Muscle of leg (tissue), 3 donors: ENCODE measurements at regions not wholly inside any gene's neighbourhood (a gene's known extent, or its start where the extent isn't known, plus 50 kb on each side); places are given as distances from the start of the nearest gene placed in this dataset.
"Not testable (repeated sequence)": the region's sequence is repeated elsewhere in the genome, so short reads cannot be mapped to it uniquely, and the experiment has no call there.

Source experiments
- DNase-seq: peaks from one replicate; pipeline ENCODE4 v3.0.0; 2013
- H3K27ac ChIP-seq: one replicate; pipeline ENCODE4 v1.5.1; 2013; ENCODE audit warnings: mild to moderate bottlenecking, low read length, control low read depth
- H3K27me3 ChIP-seq: one replicate; pipeline ENCODE4 v1.6.1; 2013; ENCODE audit warnings: low read length; ENCODE audit not compliant: control insufficient read depth, insufficient read depth
- H3K36me3 ChIP-seq: one replicate; pipeline ENCODE4 v1.6.1; 2013; ENCODE audit warnings: low read length; ENCODE audit not compliant: control insufficient read depth, insufficient read depth
- H3K4me1 ChIP-seq: one replicate; pipeline ENCODE4 v1.6.1; 2013; ENCODE audit warnings: low read length; ENCODE audit not compliant: control insufficient read depth, insufficient read depth
- H3K4me3 ChIP-seq: one replicate; pipeline ENCODE4 v1.5.1; 2013; ENCODE audit warnings: low read length, control low read depth
- H3K9me3 ChIP-seq: replicated peaks from 2 replicates; pipeline ENCODE4 v1.6.1; 2013; ENCODE audit warnings: low read depth, low read length; ENCODE audit not compliant: control insufficient read depth
- WGBS: methylation state at CpG from one replicate; pipeline ENCODE4 v1.1.5; 2013; ENCODE audit warnings: missing lambda C conversion rate; ENCODE audit not compliant: insufficient coverage; 5-methylcytosine and 5-hydroxymethylcytosine counted together

DNA sequence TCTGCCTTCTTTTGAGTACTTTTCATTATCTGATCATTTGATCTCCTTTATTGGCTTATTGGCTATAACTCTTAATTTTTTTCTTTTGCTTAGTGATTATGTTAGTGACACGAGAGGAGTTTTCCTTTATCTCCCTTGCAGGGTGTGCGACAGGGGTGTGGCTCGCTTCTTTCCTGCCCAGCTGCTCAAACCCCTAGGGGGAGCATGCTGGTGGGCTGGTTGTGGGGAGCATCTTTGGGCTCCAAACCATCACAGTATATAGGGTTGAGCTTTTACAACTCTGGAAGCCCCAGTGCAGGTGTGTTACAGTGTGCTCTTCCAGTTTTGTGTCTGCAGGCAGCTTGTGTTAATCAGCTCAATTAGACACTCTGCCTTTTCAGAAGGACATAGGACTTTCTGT lies 357.0 kb upstream of the TMEFF2 start:
- H3K4me3 ChIP-seq, result no peak overlapping the region
- no peaks in the 10 kb centered on the region for H3K4me1 ChIP-seq
- no peaks in the 10 kb centered on the region for H3K36me3 ChIP-seq
- H3K9me3 ChIP-seq, result no peaks in the 10 kb centered on the region
- no peaks in the 10 kb centered on the region for H3K27me3 ChIP-seq
- no peak for DNase-seq
- WGBS, result no CpG with 5 or more reads among the region's 3 CpGs
- no peak overlapping the region for H3K27ac ChIP-seq

DNA sequence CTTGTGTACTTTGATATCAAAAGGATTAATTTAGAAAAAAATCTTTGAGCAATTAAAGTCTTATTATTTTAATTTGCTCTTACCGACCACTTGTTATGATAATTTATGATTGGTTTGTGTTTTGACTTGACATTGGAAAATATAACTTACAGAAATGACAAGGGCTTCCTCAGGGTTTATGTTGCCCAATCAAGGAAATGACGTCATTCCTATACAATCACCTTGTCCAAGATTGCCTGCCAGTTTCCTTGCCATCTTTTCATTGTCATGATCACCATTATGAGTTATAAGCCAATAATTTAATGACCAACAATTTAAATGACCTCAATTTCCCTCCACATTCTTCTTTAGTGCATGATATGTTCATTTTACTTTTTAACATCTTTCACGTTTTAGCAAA lies 351.8 kb upstream of the TMEFF2 start:
- H3K9me3 ChIP-seq, result no peaks in the 10 kb centered on the region
- DNase-seq, result no peak
- H3K36me3 ChIP-seq, result no peaks in the 10 kb centered on the region
- H3K27ac ChIP-seq, result no peak overlapping the region
- WGBS, result no CpG with 5 or more reads among the region's 3 CpGs
- H3K4me1 ChIP-seq, result no peaks in the 10 kb centered on the region
- H3K27me3 ChIP-seq, result no peaks in the 10 kb centered on the region
- H3K4me3 ChIP-seq, result no peak overlapping the region

DNA sequence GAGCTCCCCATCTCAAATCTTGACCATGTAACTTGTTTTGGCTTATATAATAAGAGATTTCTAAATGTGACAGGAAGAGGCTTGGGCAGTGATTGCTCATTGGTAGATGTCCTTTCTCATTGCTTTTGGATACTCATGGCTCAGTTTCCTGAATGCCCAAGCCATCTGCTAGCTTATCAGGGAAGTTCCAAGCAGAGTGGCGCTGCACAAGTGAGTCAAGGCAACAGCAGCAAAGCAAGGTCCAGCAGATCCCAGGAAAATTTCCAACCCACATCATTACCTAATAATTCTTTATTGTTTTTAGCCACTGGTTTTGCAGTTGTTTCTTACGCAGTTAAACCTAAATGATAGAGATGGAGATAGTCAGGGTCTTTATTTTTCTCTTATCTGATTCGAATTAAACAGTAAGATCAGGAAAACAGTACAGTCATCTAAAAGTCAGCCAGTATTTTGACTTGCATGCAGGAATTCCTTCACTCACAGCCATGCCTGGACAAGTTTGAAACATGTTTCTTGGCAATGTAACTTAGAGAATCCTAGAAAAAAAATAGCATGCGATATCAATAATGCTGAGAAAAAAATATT lies 349.7 kb upstream of the TMEFF2 start:
- no peak overlapping the region for H3K4me3 ChIP-seq
- no peaks in the 10 kb centered on the region for H3K9me3 ChIP-seq
- H3K27ac ChIP-seq, result no peak overlapping the region
- H3K27me3 ChIP-seq, result no peaks in the 10 kb centered on the region
- no peaks in the 10 kb centered on the region for H3K36me3 ChIP-seq
- WGBS, result no CpG with 5 or more reads among the region's 4 CpGs
- no peaks in the 10 kb centered on the region for H3K4me1 ChIP-seq
- peak; percentile 8 for DNase-seq

DNA sequence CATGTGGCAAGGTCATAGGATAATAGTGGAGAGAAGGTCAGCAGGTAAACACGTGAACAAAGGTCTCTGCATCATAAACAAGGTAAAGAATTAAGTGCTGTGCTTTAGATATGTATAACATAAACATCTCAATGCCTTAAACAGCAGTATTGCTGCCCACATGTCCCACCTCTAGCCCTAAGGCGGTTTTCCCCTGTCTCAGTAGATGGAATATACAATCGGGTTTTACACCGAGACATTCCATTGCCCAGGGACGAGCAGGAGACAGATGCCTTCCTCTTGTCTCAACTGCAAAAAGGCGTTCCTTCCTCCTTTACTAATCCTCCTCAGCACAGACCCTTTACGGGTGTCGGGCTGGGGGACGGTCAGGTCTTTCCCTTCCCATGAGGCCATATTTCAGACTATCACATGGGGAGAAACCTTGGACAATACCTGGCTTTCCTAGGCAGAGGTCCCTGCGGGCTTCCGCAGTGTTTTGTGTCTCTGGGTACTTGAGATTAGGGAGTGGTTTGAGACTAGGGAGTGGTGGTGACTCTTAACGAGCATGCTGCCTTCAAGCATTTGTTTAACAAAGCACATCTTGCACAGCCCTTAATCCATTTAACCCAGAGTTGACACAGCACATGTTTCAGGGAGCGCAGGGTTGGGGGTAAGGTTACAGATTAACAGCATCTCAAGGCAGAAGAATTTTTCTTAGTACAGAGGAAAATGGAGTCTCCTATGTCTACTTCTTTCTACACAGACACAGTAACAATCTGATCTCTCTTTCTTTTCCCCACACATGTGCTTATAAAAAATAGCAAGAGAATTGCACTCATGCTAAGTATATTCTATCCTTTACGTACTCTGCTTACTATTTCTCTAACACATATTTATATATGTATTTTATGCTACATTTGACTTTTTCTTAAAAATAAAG lies 347.7 kb upstream of the TMEFF2 start:
- not testable (repeated sequence) for DNase-seq, H3K9me3 ChIP-seq, H3K27ac ChIP-seq, H3K4me1 ChIP-seq, H3K27me3 ChIP-seq, H3K36me3 ChIP-seq, H3K4me3 ChIP-seq
- WGBS, result no CpG with 5 or more reads among the region's 14 CpGs

DNA sequence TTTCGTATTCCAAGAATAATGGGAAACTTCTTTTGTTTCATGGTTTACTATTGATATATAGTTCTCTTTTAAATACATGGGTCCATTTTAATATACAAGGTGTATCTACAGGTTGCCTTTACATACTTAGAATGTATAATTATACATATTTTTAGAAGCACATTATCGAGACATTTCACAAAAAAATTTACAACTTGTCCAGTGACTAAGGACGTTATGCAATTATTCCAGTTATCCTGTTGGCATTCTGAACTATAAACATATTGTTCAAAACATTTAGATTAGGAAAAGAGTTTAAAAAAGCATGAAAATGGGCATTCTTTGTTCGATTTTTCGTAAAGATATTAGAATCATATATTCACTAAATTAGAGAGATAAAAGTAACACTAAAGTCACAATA lies 344.6 kb upstream of the TMEFF2 start:
- H3K27ac ChIP-seq, result no peak overlapping the region
- H3K27me3 ChIP-seq, result no peaks in the 10 kb centered on the region
- no peaks in the 10 kb centered on the region for H3K36me3 ChIP-seq
- DNase-seq, result no peak
- no peaks in the 10 kb centered on the region for H3K4me1 ChIP-seq
- H3K4me3 ChIP-seq, result no peak overlapping the region
- H3K9me3 ChIP-seq, result no peaks in the 10 kb centered on the region
- no CpG with 5 or more reads among the region's 5 CpGs for WGBS

DNA sequence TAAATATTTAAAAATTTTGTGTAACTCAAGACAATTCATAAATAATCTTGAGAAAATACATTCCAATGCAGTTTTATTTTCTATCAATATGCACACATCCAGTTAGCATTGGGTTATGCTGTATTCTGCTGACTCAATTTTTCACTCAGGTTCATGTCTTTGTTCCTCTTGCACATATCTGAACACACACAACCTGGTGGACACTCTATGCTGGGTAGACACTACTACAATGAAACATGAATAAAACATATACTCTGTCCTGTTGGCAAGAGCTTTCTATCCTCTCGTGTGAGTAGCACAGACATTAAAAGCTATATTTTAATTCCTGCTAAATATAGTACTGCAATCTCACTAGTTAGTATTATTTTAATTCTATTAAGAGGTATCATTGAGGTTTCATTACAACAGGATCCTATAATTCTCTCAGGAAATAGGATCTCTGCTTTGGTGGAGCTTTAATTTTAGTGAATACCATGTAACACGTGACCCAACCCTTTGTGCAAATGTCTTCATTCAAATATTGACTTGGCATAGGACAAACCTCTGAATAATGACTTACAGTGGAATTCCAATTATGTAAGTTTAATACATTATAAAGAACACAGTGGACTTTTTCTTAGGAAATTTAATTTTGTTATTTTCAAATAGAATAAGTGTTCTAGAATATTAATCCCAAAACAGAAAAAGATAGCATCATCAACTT lies 342.3 kb upstream of the TMEFF2 start:
- no peaks in the 10 kb centered on the region for H3K27me3 ChIP-seq
- no peaks in the 10 kb centered on the region for H3K36me3 ChIP-seq
- no peak for DNase-seq
- WGBS, result no CpG with 5 or more reads among the region's 2 CpGs
- H3K9me3 ChIP-seq, result no peaks in the 10 kb centered on the region
- no peaks in the 10 kb centered on the region for H3K4me1 ChIP-seq
- no peak overlapping the region for H3K27ac ChIP-seq
- no peak overlapping the region for H3K4me3 ChIP-seq

DNA sequence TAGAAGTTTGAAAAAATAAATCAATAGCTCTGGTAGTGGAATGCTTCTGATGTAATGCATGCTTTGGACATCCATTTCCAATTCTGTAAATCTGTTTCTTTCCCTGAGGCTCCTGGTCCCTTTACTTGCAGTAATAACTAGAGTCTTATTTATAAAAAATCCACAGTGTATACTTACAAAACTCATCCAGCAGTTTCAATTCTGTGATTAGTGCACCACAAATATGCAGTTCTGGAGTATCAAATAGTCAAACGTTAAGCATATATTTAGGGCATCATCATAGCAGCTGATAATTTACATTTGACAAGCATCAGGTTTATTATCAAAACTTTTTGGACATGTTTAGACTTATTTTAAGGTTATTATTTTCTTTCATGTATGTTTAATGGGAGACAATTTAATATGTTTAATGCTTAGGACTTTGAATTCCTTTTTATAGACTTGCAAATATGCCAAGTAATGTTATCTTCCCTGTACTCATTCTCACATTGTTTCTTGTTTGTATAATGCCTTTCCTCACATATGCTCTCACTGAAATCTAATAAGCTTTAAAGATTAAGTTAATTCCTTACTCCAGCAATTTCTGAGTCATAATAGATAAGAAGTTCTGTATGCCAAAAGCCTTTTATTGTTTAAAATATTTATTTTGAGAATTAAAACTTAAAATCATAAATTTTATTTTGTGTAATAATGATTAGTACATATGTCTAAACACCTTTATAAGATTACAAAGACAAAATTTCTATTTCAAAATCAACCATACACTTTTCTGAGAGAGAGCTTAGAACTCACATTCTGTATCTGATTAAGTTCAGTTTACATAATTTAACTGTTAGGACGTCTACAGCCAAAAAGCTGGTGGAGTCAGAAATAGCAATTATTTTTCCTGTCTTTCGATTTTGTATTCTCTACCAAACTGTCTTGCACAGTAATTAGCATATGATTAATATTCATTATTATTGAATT lies 341.5 kb upstream of the TMEFF2 start:
- no CpG with 5 or more reads among the region's 3 CpGs for WGBS
- peak; percentile 5 for DNase-seq
- Histone ChIP-seq H3K36me3 (no peaks in the 10 kb centered on the region), H3K27ac (no peak overlapping the region), H3K4me1 (no peaks in the 10 kb centered on the region), H3K9me3 (no peaks in the 10 kb centered on the region), H3K4me3 (no peak overlapping the region), H3K27me3 (no peaks in the 10 kb centered on the region)

DNA sequence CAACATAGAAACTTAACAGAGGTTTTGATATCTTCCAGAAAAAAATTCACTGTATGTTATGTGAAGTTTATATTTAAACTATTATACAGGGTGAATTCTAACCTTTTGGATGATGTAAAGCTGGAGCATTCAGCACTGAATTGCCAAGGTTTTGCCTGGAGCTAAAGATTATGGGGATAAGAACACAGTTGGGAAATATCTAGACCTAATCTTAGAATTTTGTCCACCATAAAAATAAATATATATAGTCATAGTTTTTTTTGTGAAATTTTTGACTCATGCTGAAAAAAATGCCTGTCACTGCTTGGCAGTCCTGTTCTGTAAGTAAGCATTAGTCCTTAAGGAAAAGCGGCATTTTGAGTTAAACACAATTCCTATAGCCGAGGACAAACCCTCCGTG lies 339.3 kb upstream of the TMEFF2 start:
- no peaks in the 10 kb centered on the region for H3K9me3 ChIP-seq
- H3K4me1 ChIP-seq, result no peaks in the 10 kb centered on the region
- DNase-seq, result no peak
- H3K4me3 ChIP-seq, result no peak overlapping the region
- H3K36me3 ChIP-seq, result no peaks in the 10 kb centered on the region
- no peaks in the 10 kb centered on the region for H3K27me3 ChIP-seq
- H3K27ac ChIP-seq, result no peak overlapping the region
- WGBS, result no CpG with 5 or more reads among the region's 3 CpGs

DNA sequence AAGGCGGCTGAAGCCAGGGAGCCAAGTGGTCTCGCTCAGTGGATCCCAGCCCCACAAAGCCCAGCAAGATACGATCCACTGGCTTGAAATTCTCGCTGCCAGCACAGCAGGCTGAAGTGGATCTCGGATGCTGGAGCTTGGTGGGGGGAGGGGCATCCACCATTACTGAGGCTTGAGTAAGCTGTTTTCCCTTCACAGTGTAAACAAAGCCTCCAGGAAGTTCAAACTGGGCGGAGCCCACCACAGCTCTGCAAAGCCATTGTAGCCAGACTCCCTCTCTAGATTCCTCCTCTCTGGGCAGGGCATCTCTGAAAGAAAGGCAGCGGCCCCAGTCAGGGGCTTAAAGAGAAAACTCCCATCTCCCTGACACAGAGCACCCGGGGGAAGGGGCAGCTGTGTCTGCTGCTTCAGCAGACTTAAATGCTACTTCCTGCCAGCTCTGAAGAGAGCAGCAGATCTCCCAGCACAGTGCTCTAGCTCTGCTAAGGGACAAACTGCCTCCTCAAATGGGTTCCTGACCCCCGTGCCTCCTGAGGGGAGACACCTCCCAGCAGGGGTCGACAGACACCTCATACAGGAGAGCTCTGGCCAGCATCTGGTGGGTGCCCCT lies 330.0 kb upstream of the TMEFF2 start:
- H3K4me3 ChIP-seq, H3K9me3 ChIP-seq, H3K4me1 ChIP-seq, H3K27ac ChIP-seq, DNase-seq, H3K36me3 ChIP-seq, H3K27me3 ChIP-seq: not testable (repeated sequence)
- WGBS, result 85% methylated on average over 7 of the region's 10 CpGs
